ENCODE measurements at regions not wholly inside any gene's neighbourhood (a gene's known extent, or its start where the extent isn't known, plus 50 kb on each side); places are given as distances from the start of the nearest gene placed in this dataset.

GRCh38 chr6:82840571-82840970 is 225.1 kb downstream of the UBE3D start:
- POLR2A ChIA-PET: no interaction called here
- H3K27ac ChIP-seq (ENCODE audit: low read length): no peak overlapping the region
- TF ChIP-seq REST (IDR thresholded peaks at IDR 0.05; ENCODE audit: insufficient read depth in 1 of 2, low read depth in 2 of 2, low read length in 1 of 2) (no peak), TCF7L2 (IDR thresholded peaks at IDR 0.05; ENCODE audit: low read depth, low read length) (no peak), SIN3A (IDR thresholded peaks at IDR 0.05; ENCODE audit: borderline replicate concordance, insufficient read depth, low read depth, low read length) (no peak), CTCF (IDR thresholded peaks at IDR 0.05) (no peak), POLR2AphosphoS5 (IDR thresholded peaks at IDR 0.05; ENCODE audit: low read depth, low read length) (no peak)
- no peaks in the 10 kb centered on the region for H3K36me3 ChIP-seq (ENCODE audit: control insufficient read depth, insufficient read depth, low read length)
- no peak for ATAC-seq
- H3K27me3 ChIP-seq (ENCODE audit: control insufficient read depth, insufficient read depth, low read length): no peaks in the 10 kb centered on the region
- CTCF ChIA-PET: no interaction called here
- in situ Hi-C loops (cut with HindIII; ENCODE audit: low pct_unique_long_range_greater_than_20kb, low sequenced_read_pairs): no loop called here
- H3K9me3 ChIP-seq (ENCODE audit: control insufficient read depth, insufficient read depth, low read depth, low read length): no peaks in the 10 kb centered on the region
- H3K4me1 ChIP-seq (ENCODE audit: control insufficient read depth, insufficient read depth, low read length): no peaks in the 10 kb centered on the region
- no peak overlapping the region for H3K4me3 ChIP-seq (ENCODE audit: low read depth in 2 of 2, low read length in 2 of 2)
- DNase-seq (ENCODE audit: low read depth, low spot score): no peak
- no TSS peak for BruUV-seq (replicated peaks)
- intact Hi-C loops (cut with micrococcal nuclease; ENCODE audit: unreplicated experiment): no loop called here

- H3K27me3 ChIP-seq (ENCODE audit: control insufficient read depth, insufficient read depth, low read length): no peaks in the 10 kb centered on the region
- TF ChIP-seq SIN3A (IDR thresholded peaks at IDR 0.05; ENCODE audit: borderline replicate concordance, insufficient read depth, low read depth, low read length) (no peak), TCF7L2 (IDR thresholded peaks at IDR 0.05; ENCODE audit: low read depth, low read length) (no peak), POLR2AphosphoS5 (IDR thresholded peaks at IDR 0.05; ENCODE audit: low read depth, low read length) (no peak), REST (IDR thresholded peaks at IDR 0.05; ENCODE audit: insufficient read depth in 1 of 2, low read depth in 2 of 2, low read length in 1 of 2) (no peak), CTCF (IDR thresholded peaks at IDR 0.05) (no peak)
- intact Hi-C loops (cut with micrococcal nuclease; ENCODE audit: unreplicated experiment) (no loop called here), in situ Hi-C loops (cut with HindIII; ENCODE audit: low pct_unique_long_range_greater_than_20kb, low sequenced_read_pairs) (no loop called here)
- H3K27ac ChIP-seq (ENCODE audit: low read length): no peak overlapping the region
- H3K9me3 ChIP-seq (ENCODE audit: control insufficient read depth, insufficient read depth, low read depth, low read length): no peaks in the 10 kb centered on the region
- ChIA-PET CTCF (no interaction called here), POLR2A (no interaction called here)
- DNase-seq (ENCODE audit: low read depth, low spot score): no peak
- H3K36me3 ChIP-seq (ENCODE audit: control insufficient read depth, insufficient read depth, low read length): no peaks in the 10 kb centered on the region
- no TSS peak for BruUV-seq (replicated peaks)
- no peak overlapping the region for H3K4me3 ChIP-seq (ENCODE audit: low read depth in 2 of 2, low read length in 2 of 2)
- no peaks in the 10 kb centered on the region for H3K4me1 ChIP-seq (ENCODE audit: control insufficient read depth, insufficient read depth, low read length)
- no peak for ATAC-seq
These were observed 224.3 kb downstream of the UBE3D start for GRCh38 chr6:82841309-82841708.
